Progenitor cell of endocrine pancreas (in vitro differentiated cells): ENCODE measurements at regions not wholly inside any gene's neighbourhood (a gene's known extent, or its start where the extent isn't known, plus 50 kb on each side); places are given as distances from the start of the nearest gene placed in this dataset.

Experiments
- DNase-seq: peaks from one replicate; pipeline ENCODE4 v3.0.0; 2021; ENCODE audit warnings: low spot score; ENCODE audit not compliant: unreplicated experiment
- H3K27ac Mint-ChIP-seq: 2 replicates; pipeline ENCODE4 v1.8.0; 2021; ENCODE audit warnings: mild to moderate bottlenecking, moderate library complexity, mixed read lengths
- H3K27me3 Mint-ChIP-seq: 2 replicates; pipeline ENCODE4 v1.8.0; 2021; ENCODE audit warnings: mixed read lengths
- H3K36me3 Mint-ChIP-seq: 2 replicates; pipeline ENCODE4 v1.8.0; 2022; ENCODE audit warnings: mixed read lengths; ENCODE audit not compliant: insufficient read depth
- H3K4me1 Mint-ChIP-seq: 2 replicates; pipeline ENCODE4 v1.8.0; 2021; ENCODE audit warnings: low read depth, mixed read lengths
- H3K4me3 Mint-ChIP-seq: 2 replicates; pipeline ENCODE4 v1.8.0; 2021; ENCODE audit warnings: low read depth, mild to moderate bottlenecking, moderate library complexity, mixed read lengths
- H3K9me3 Mint-ChIP-seq: 2 replicates; pipeline ENCODE4 v1.8.0; 2021; ENCODE audit warnings: low read depth, mixed read lengths
- CTCF ChIP-seq: fragments of 200-600 bp; sonication (generic); IDR thresholded peaks from one replicate; pipeline ENCODE4 v1.5.0; 2021; ENCODE audit warnings: antibody characterized with exemption, mild to moderate bottlenecking; ENCODE audit not compliant: unreplicated experiment

GRCh38 chr15:98257290-98257689, 296.8 kb downstream of the ARRDC4 start:
- H3K27me3 Mint-ChIP-seq, result peaks cover 8% of the 10 kb centered on the region
- no peaks in the 10 kb centered on the region for H3K36me3 Mint-ChIP-seq
- no peak for DNase-seq
- H3K4me1 Mint-ChIP-seq, result no peaks in the 10 kb centered on the region
- H3K27ac Mint-ChIP-seq, result no peak overlapping the region
- peaks cover 17% of the 10 kb centered on the region for H3K9me3 Mint-ChIP-seq
- TF ChIP-seq CTCF, result no peak
- no peak overlapping the region for H3K4me3 Mint-ChIP-seq

- no peak for TF ChIP-seq CTCF
- DNase-seq, result no peak
- no peaks in the 10 kb centered on the region for H3K27me3 Mint-ChIP-seq
- H3K36me3 Mint-ChIP-seq, result no peaks in the 10 kb centered on the region
- H3K9me3 Mint-ChIP-seq, result peaks cover 17% of the 10 kb centered on the region
- H3K4me1 Mint-ChIP-seq, result no peaks in the 10 kb centered on the region
- no peak overlapping the region for H3K27ac Mint-ChIP-seq
- H3K4me3 Mint-ChIP-seq, result no peak overlapping the region
Measured at GRCh38 chr15:98263787-98264186, 303.3 kb downstream of the ARRDC4 start.

GRCh38 chr15:98266295-98266694, 305.8 kb downstream of the ARRDC4 start:
- no peaks in the 10 kb centered on the region for H3K27me3 Mint-ChIP-seq
- TF ChIP-seq CTCF, result no peak
- H3K4me3 Mint-ChIP-seq, result no peak overlapping the region
- no peak for DNase-seq
- H3K36me3 Mint-ChIP-seq, result no peaks in the 10 kb centered on the region
- no peak overlapping the region for H3K27ac Mint-ChIP-seq
- peaks cover 11% of the 10 kb centered on the region for H3K9me3 Mint-ChIP-seq
- no peaks in the 10 kb centered on the region for H3K4me1 Mint-ChIP-seq

GRCh38 chr15:98268163-98268562, 307.7 kb downstream of the ARRDC4 start:
- H3K27ac Mint-ChIP-seq, result no peak overlapping the region
- H3K4me1 Mint-ChIP-seq, result no peaks in the 10 kb centered on the region
- H3K27me3 Mint-ChIP-seq, result no peaks in the 10 kb centered on the region
- TF ChIP-seq CTCF, result no peak
- peaks cover 8% of the 10 kb centered on the region for H3K9me3 Mint-ChIP-seq
- no peak for DNase-seq
- no peak overlapping the region for H3K4me3 Mint-ChIP-seq
- no peaks in the 10 kb centered on the region for H3K36me3 Mint-ChIP-seq

- peak; percentile 31 for TF ChIP-seq CTCF
- peaks cover 4% of the 10 kb centered on the region for H3K9me3 Mint-ChIP-seq
- H3K4me3 Mint-ChIP-seq, result no peak overlapping the region
- H3K4me1 Mint-ChIP-seq, result no peaks in the 10 kb centered on the region
- H3K27me3 Mint-ChIP-seq, result no peaks in the 10 kb centered on the region
- H3K36me3 Mint-ChIP-seq, result no peaks in the 10 kb centered on the region
- no peak overlapping the region for H3K27ac Mint-ChIP-seq
- no peak for DNase-seq
Measured at GRCh38 chr15:98272625-98273024, 312.1 kb downstream of the ARRDC4 start.
